HG03432 (cell line): ENCODE measurements at regions not wholly inside any gene's neighbourhood (a gene's known extent, or its start where the extent isn't known, plus 50 kb on each side); places are given as distances from the start of the nearest gene placed in this dataset.

ENCODE experiments used
- ATAC-seq: cut with Tn5 transposase; IDR thresholded peaks from one replicate; pipeline ENCODE4 v1.9.1; 2021; ENCODE audit warnings: mild to moderate bottlenecking, moderate library complexity; ENCODE audit not compliant: unreplicated experiment

GRCh38 chr15:100703032-100703578 is 100.7 kb downstream of the ASB7 start:
- ATAC-seq, result peak; percentile 100

GRCh38 chr15:100703671-100704070 is 101.3 kb downstream of the ASB7 start:
- no peak for ATAC-seq

- no peak for ATAC-seq
Measured at GRCh38 chr15:100704281-100705055, 102.1 kb downstream of the ASB7 start.

GRCh38 chr15:100705065-100705464 is 102.7 kb downstream of the ASB7 start:
- no peak for ATAC-seq

GRCh38 chr15:100705841-100706240 is 103.5 kb downstream of the ASB7 start:
- no peak for ATAC-seq

- ATAC-seq, result no peak
Measured at GRCh38 chr15:100707229-100707628, 104.8 kb downstream of the ASB7 start.

- ATAC-seq, result no peak
Measured at GRCh38 chr15:100708916-100709315, 106.5 kb downstream of the ASB7 start.

- no peak for ATAC-seq
Measured at GRCh38 chr15:100710222-100710621, 107.8 kb downstream of the ASB7 start.

GRCh38 chr15:100710744-100711515 is 108.5 kb downstream of the ASB7 start:
- no peak for ATAC-seq

GRCh38 chr15:100711516-100712021 is 109.2 kb downstream of the ASB7 start:
- no peak for ATAC-seq

GRCh38 chr15:100712226-100712625 is 109.8 kb downstream of the ASB7 start:
- no peak for ATAC-seq

GRCh38 chr15:100713163-100713867 is 110.9 kb downstream of the ASB7 start:
- ATAC-seq, result no peak

GRCh38 chr15:100714034-100714748 is 111.8 kb downstream of the ASB7 start:
- no peak for ATAC-seq

- no peak for ATAC-seq
Measured at GRCh38 chr15:100714749-100715342, 112.5 kb downstream of the ASB7 start.

- ATAC-seq, result no peak
Measured at GRCh38 chr15:100715571-100716455, 113.4 kb downstream of the ASB7 start.

- no peak for ATAC-seq
Measured at GRCh38 chr15:100716456-100717085, 114.2 kb downstream of the ASB7 start.

GRCh38 chr15:100717596-100717995 is 115.2 kb downstream of the ASB7 start:
- no peak for ATAC-seq
